OCI-LY7 (cell line): ENCODE measurements at regions not wholly inside any gene's neighbourhood (a gene's known extent, or its start where the extent isn't known, plus 50 kb on each side); places are given as distances from the start of the nearest gene placed in this dataset.
"Not testable (repeated sequence)": the region's sequence is repeated elsewhere in the genome, so short reads cannot be mapped to it uniquely, and the experiment has no call there.

Source experiments
- BruUV-seq: library from RNA; stranded (reverse); fragments of 400-500 nt; replicated peaks from 2 replicates; lab custom pipeline; 2021; lab: Mats Ljungman, UMichigan
- CTCF ChIA-PET: fragments of 300-600 bp; sonication (Branson Sonifier 250); formaldehyde crosslinking; loops from one replicate; lab custom pipeline; 2022; ENCODE audit warnings: antibody characterized with exemption; ENCODE audit not compliant: unreplicated experiment; lab: Charles Lee
- POLR2A ChIA-PET: fragments of 300-600 bp; sonication (Branson Sonifier 250); formaldehyde crosslinking; loops from one replicate; lab custom pipeline; 2022; ENCODE audit warnings: antibody characterized with exemption; lab: Charles Lee
- DNase-seq: peaks from one replicate; pipeline ENCODE4 v3.0.0-alpha.2; 2015; ENCODE audit warnings: low spot score
- H2AFZ ChIP-seq: fragments of 200-600 bp; sonication (generic), shearing (Covaris generic); 2 replicates; pipeline ENCODE4 v1.6.1; 2014; ENCODE audit warnings: mild to moderate bottlenecking, antibody characterized with exemption, low read length, moderate library complexity
- H3K27ac ChIP-seq: fragments of 200-600 bp; sonication (generic); 2 replicates; pipeline ENCODE4 v1.5.1; 2014; ENCODE audit warnings: mixed run types, low read depth, mild to moderate bottlenecking, moderate library complexity, low read length, inconsistent platforms; ENCODE audit not compliant: poor library complexity, severe bottlenecking
- H3K36me3 ChIP-seq: fragments of 200-600 bp; sonication (generic); 2 replicates; pipeline ENCODE4 v1.6.1; 2014; ENCODE audit warnings: mild to moderate bottlenecking, antibody characterized with exemption, low read length, moderate library complexity, mixed read lengths; ENCODE audit not compliant: insufficient read depth
- H3K4me1 ChIP-seq: fragments of 200-600 bp; sonication (generic); 2 replicates; pipeline ENCODE4 v1.5.1; 2014; ENCODE audit warnings: mild to moderate bottlenecking, low read length; ENCODE audit not compliant: insufficient read depth, poor library complexity, severe bottlenecking
- H3K4me2 ChIP-seq: fragments of 200-600 bp; sonication (generic); 2 replicates; pipeline ENCODE4 v1.6.1; 2014; ENCODE audit warnings: mild to moderate bottlenecking, low read length
- H3K4me3 ChIP-seq: fragments of 200-600 bp; sonication (generic); 2 replicates; pipeline ENCODE4 v1.5.1; 2014; ENCODE audit warnings: mild to moderate bottlenecking, low read depth, low read length; ENCODE audit not compliant: poor library complexity, severe bottlenecking
- H3K79me2 ChIP-seq: fragments of 200-600 bp; sonication (generic); 2 replicates; pipeline ENCODE4 v1.6.1; 2016; ENCODE audit warnings: low read depth, mild to moderate bottlenecking, low read length, moderate library complexity, mixed read lengths; ENCODE audit not compliant: insufficient read depth
- H3K9me2 ChIP-seq: fragments of 200-600 bp; sonication (generic); 2 replicates; pipeline ENCODE4 v1.6.1; 2016; ENCODE audit warnings: mild to moderate bottlenecking, low read length, mixed read lengths; ENCODE audit not compliant: insufficient read depth
- H3K9me3 ChIP-seq: fragments of 200-600 bp; sonication (generic); 2 replicates; pipeline ENCODE4 v1.6.1; 2014; ENCODE audit warnings: mild to moderate bottlenecking, mixed run types, low read length, mixed read lengths
- H4K20me1 ChIP-seq: fragments of 200-600 bp; sonication (generic); 2 replicates; pipeline ENCODE4 v1.6.1; 2014; ENCODE audit warnings: mild to moderate bottlenecking, antibody characterized with exemption, low read length, moderate library complexity, mixed read lengths; ENCODE audit not compliant: insufficient read depth
- EZH2phosphoT487 ChIP-seq: fragments of 200-600 bp; sonication (generic); IDR thresholded peaks from 2 replicates; pipeline ENCODE4 v1.6.1; 2018; ENCODE audit warnings: low read depth, borderline replicate concordance, mild to moderate bottlenecking, mixed run types, antibody characterized with exemption, low read length, moderate library complexity, mixed read lengths
- intact Hi-C: fragments of 100-400 bp; cut with micrococcal nuclease; formaldehyde crosslinking; loops from one replicate; pipeline ENCODE4 v1.10.0; 2022; ENCODE audit not compliant: unreplicated experiment
- TF ChIP-seq, protein P1 (sequence below): fragments of 200-600 bp; sonication (generic); conservative IDR thresholded peaks from 2 replicates; pipeline ENCODE4 v1.5.1; 2014; ENCODE audit warnings: mild to moderate bottlenecking, antibody characterized with exemption, low read length, moderate library complexity, mixed read lengths

DNA sequence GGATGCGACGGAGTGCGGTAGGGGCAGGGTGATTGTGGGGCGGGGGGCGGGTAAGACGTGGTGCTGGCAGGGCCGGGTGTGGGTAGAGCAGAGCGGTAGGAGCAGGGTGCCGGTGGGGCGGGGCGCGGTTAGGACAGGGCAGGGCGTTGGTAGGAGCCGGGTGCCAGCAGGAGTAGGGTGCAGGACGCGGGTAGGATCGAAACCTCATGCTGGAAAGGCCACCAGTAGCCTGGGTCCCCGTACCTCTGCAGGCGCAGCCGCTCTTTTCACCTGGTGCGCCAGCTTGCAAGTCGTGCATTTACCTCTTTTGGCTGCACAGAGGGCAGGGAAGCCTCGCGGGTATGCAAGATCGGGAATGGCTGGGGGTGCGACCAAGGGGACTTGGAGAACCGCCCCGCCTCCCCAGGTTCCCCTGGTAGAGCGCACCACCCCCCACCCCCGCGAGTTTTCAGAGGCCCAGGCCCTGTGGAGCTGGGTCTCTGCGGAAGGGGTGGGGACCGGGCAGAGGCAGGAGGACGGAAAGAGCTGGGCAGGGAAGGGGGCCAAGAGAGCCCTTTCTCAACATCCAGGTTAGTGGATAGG is 104.8 kb upstream of the SIMC1 start:
- CTCF ChIA-PET: no interaction called here
- peak overlapping the region; percentile 25; the same call in 1 of the 2 replicates for H2AFZ ChIP-seq
- H4K20me1 ChIP-seq: no peaks in the 10 kb centered on the region
- no peak overlapping the region for H3K4me3 ChIP-seq
- no peaks in the 10 kb centered on the region for H3K9me3 ChIP-seq
- intact Hi-C loops: no loop called here
- H3K9me2 ChIP-seq: no peaks in the 10 kb centered on the region
- no peaks in the 10 kb centered on the region for H3K36me3 ChIP-seq
- H3K4me2 ChIP-seq: no peak overlapping the region
- no peaks in the 10 kb centered on the region for H3K79me2 ChIP-seq
- BruUV-seq: no TSS peak
- peaks cover 4% of the 10 kb centered on the region for H3K4me1 ChIP-seq
- TF ChIP-seq, protein P1, sequence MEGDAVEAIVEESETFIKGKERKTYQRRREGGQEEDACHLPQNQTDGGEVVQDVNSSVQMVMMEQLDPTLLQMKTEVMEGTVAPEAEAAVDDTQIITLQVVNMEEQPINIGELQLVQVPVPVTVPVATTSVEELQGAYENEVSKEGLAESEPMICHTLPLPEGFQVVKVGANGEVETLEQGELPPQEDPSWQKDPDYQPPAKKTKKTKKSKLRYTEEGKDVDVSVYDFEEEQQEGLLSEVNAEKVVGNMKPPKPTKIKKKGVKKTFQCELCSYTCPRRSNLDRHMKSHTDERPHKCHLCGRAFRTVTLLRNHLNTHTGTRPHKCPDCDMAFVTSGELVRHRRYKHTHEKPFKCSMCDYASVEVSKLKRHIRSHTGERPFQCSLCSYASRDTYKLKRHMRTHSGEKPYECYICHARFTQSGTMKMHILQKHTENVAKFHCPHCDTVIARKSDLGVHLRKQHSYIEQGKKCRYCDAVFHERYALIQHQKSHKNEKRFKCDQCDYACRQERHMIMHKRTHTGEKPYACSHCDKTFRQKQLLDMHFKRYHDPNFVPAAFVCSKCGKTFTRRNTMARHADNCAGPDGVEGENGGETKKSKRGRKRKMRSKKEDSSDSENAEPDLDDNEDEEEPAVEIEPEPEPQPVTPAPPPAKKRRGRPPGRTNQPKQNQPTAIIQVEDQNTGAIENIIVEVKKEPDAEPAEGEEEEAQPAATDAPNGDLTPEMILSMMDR: no peak
- no peak for DNase-seq
- POLR2A ChIA-PET: no interaction called here
- no peak overlapping the region for H3K27ac ChIP-seq

DNA sequence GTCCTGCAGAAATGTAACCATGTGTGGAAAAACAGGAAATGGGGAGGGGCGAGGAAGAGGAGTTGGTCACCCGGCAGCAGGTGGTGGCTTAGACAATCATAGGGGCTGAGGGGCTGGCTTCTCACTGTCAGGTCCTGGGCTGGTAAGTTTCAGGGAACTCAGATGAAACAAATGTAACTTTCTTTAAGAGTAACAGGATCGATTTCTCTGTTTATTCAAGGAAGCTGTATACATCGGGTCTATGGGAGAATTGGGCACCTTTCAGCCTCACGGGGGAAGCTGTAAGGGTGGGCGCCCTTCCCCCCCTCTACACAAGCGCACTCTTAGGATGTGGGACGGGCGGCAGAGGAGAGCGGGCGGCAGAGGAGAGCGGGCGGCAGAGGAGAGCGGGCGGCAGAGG is 104.3 kb upstream of the SIMC1 start:
- ChIA-PET POLR2A (no interaction called here), CTCF (no interaction called here)
- H3K4me2 ChIP-seq: no peak overlapping the region
- no TSS peak for BruUV-seq
- intact Hi-C loops: no loop called here
- H3K79me2 ChIP-seq: no peaks in the 10 kb centered on the region
- no peak overlapping the region for H3K4me3 ChIP-seq
- H3K9me3 ChIP-seq: no peaks in the 10 kb centered on the region
- no peak for TF ChIP-seq EZH2phosphoT487
- TF ChIP-seq, protein P1: no peak
- no peak overlapping the region for H3K27ac ChIP-seq
- peak; percentile 10 for DNase-seq
- H3K36me3 ChIP-seq: no peaks in the 10 kb centered on the region
- H2AFZ ChIP-seq: peak overlapping the region; percentile 25; the same call in 1 of the 2 replicates
- H4K20me1 ChIP-seq: no peaks in the 10 kb centered on the region
- peaks cover 4% of the 10 kb centered on the region for H3K4me1 ChIP-seq
- H3K9me2 ChIP-seq: no peaks in the 10 kb centered on the region

DNA sequence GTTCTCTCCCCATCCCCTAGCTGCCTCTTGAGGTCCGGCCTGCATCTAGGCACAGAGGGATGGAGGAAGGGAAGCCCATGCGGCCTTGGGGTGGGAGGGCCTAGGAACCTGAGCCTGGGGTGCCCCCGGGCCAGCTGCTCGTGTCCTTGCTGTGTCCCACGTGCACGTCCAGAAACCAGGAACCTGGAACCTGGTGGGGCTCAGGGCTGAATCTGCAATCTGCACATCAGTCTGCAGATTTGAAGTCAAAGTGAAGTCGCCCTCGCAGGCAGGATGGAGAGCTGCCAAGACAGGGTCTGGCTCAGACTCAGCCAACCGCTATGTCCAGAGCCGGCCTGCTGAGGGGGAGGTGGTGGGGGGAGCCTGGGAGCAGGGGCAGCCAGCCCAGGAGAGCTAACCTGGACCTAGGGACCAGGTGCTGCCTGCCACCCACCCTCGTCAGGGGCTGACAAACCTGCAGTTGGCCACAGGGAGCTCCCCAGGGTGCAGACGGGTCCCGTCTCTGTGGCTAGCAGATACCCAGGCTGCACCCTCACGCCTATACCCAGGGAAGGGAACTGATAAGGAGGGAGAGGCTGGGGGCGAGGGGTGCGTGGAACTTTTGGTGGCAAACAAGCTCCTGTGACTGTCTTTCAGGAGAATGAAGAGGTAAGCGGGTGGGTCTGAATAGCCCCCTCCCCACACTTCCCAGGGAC is 103.5 kb upstream of the SIMC1 start:
- DNase-seq: no peak
- no peaks in the 10 kb centered on the region for H3K9me2 ChIP-seq
- no peaks in the 10 kb centered on the region for H3K9me3 ChIP-seq
- no peak overlapping the region for H3K4me3 ChIP-seq
- no peak overlapping the region for H3K4me2 ChIP-seq
- H3K27ac ChIP-seq: no peak overlapping the region
- BruUV-seq: no TSS peak
- H3K4me1 ChIP-seq: peaks cover 4% of the 10 kb centered on the region
- intact Hi-C loops: no loop called here
- H3K79me2 ChIP-seq: no peaks in the 10 kb centered on the region
- ChIA-PET POLR2A (no interaction called here), CTCF (no interaction called here)
- TF ChIP-seq, protein P1: no peak
- no peaks in the 10 kb centered on the region for H4K20me1 ChIP-seq
- no peak overlapping the region for H2AFZ ChIP-seq
- H3K36me3 ChIP-seq: no peaks in the 10 kb centered on the region

DNA sequence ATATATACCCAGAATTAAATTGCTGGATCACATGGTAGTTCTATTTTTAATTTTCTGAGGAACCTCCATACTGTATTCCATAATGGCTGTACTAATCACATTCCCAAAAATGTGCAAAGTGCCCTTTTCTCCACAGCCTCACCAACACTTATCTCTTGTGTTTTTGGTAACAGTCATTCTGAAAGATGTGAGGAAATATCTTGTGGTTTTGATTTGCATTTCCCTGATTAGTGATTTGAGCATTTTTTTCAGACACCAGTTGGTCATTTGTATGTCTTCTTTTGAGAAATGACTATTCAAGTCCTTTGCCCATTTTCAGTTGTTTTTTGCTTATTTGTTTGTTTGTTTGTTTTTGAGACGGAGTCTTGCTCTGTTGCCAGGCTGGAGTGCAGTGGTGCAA is 98.1 kb upstream of the SIMC1 start:
- H3K27ac ChIP-seq, BruUV-seq, POLR2A ChIA-PET, H3K9me3 ChIP-seq, CTCF ChIA-PET, H3K4me1 ChIP-seq, H2AFZ ChIP-seq, H3K4me2 ChIP-seq, H3K79me2 ChIP-seq, DNase-seq, H4K20me1 ChIP-seq, H3K36me3 ChIP-seq, H3K9me2 ChIP-seq, H3K4me3 ChIP-seq, intact Hi-C loops: not testable (repeated sequence)
